ENCODE measurements at regions not wholly inside any gene's neighbourhood (a gene's known extent, or its start where the extent isn't known, plus 50 kb on each side); places are given as distances from the start of the nearest gene placed in this dataset.

DNA sequence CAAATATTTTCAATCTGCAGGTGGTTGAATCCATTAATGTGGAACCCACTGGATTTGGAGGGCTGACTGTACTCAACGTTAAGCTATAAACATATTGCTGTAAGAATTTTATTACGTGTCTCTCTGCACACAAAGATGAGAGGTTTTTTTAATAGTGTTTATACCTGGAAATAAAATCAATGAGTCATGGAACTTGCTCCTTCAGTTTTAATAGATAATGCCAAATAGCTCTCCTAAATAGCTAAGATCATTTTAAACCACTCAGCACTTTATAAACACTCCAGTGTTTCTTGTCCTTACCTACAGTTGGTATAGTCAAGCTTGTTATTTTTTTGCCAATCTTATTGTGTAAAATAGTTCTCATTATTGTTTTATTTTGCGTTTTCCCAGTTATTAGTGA is 455.6 kb upstream of the FZD8 start:
- no peaks in the 10 kb centered on the region for H3K79me2 ChIP-seq (ENCODE audit: insufficient read depth, low read length)
- H3K36me3 Mint-ChIP-seq, result no peaks in the 10 kb centered on the region
- H3K9ac ChIP-seq (ENCODE audit: insufficient read depth, low read length, poor library complexity, severe bottlenecking), result no peak overlapping the region
- DNase-seq, result no peak
- no peak overlapping the region for H3K27ac ChIP-seq (ENCODE audit: low read depth in 1 of 2, low read length in 2 of 2)
- peaks cover 0 to 13% (median 6%) of the 10 kb centered on the region in 7 donors for H3K9me3 Mint-ChIP-seq
- no peaks in the 10 kb centered on the region for H3K27me3 ChIP-seq (ENCODE audit: control insufficient read depth in 2 of 2, insufficient read depth in 2 of 2, low read length in 2 of 2)
- no peak overlapping the region for H3K27ac Mint-ChIP-seq
- H3K4me3 ChIP-seq (replicated peaks in 1 of 3; ENCODE audit: low read depth in 2 of 3, low read length in 3 of 3), result no peak overlapping the region
- no peaks in the 10 kb centered on the region for H3K4me1 ChIP-seq (ENCODE audit: control insufficient read depth in 1 of 2, insufficient read depth in 2 of 2, low read length in 2 of 2)
- no peaks in the 10 kb centered on the region for H4K20me1 ChIP-seq (ENCODE audit: insufficient read depth, low read length)
- H3K4me2 ChIP-seq (replicated peaks; ENCODE audit: extremely low read depth, low read length, poor library complexity, severe bottlenecking), result no peak overlapping the region
- no peaks in the 10 kb centered on the region for H3K36me3 ChIP-seq (replicated peaks in 1 of 2; ENCODE audit: control insufficient read depth in 1 of 2, insufficient read depth in 2 of 2, low read length in 2 of 2)
- no peaks in the 10 kb centered on the region for H3K27me3 Mint-ChIP-seq (ENCODE audit: low read depth in 3 of 3)
- intact Hi-C loops (cut with micrococcal nuclease), result no loop called here
- peaks cover 0 to 9% of the 10 kb centered on the region in 2 donors for H3K9me3 ChIP-seq (replicated peaks in 1 of 2; ENCODE audit: control insufficient read depth in 1 of 2, insufficient read depth in 1 of 2, low read length in 2 of 2)
- H2AFZ ChIP-seq (ENCODE audit: insufficient read depth, low read depth, low read length, poor library complexity, severe bottlenecking), result no peak overlapping the region
- no CpG with 5 or more reads among the region's 3 CpGs for WGBS (ENCODE audit: insufficient coverage)
- H3K4me1 Mint-ChIP-seq, result no peaks in the 10 kb centered on the region
- TF ChIP-seq, protein P1, sequence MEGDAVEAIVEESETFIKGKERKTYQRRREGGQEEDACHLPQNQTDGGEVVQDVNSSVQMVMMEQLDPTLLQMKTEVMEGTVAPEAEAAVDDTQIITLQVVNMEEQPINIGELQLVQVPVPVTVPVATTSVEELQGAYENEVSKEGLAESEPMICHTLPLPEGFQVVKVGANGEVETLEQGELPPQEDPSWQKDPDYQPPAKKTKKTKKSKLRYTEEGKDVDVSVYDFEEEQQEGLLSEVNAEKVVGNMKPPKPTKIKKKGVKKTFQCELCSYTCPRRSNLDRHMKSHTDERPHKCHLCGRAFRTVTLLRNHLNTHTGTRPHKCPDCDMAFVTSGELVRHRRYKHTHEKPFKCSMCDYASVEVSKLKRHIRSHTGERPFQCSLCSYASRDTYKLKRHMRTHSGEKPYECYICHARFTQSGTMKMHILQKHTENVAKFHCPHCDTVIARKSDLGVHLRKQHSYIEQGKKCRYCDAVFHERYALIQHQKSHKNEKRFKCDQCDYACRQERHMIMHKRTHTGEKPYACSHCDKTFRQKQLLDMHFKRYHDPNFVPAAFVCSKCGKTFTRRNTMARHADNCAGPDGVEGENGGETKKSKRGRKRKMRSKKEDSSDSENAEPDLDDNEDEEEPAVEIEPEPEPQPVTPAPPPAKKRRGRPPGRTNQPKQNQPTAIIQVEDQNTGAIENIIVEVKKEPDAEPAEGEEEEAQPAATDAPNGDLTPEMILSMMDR (IDR thresholded peaks at IDR 0.05), result no peak
- no peak overlapping the region for H3K4me3 Mint-ChIP-seq

DNA sequence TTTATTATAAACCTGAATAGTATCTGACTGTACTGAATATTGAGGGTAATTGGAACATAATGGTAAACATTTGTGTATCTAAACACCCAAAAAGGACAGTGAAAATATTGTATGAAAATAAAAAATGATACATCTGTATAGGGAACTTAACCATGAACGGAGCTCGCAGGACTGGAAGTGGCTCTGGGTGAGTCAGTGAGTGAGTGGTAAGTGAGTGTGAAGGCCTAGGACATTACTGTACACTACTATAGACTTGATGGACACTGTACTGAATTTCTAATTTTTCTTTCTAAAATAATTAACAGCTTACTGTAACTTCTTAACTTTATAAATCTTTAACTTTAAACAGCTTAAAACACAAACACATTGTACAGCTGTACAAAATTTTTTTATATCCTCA is 454.5 kb upstream of the FZD8 start:
- no peaks in the 10 kb centered on the region for H3K27me3 ChIP-seq (ENCODE audit: control insufficient read depth in 2 of 2, insufficient read depth in 2 of 2, low read length in 2 of 2)
- no peak overlapping the region for H3K27ac ChIP-seq (ENCODE audit: low read depth in 1 of 2, low read length in 2 of 2)
- no peaks in the 10 kb centered on the region for H3K27me3 Mint-ChIP-seq (ENCODE audit: low read depth in 3 of 3)
- peaks cover 0 to 18% (median 6%) of the 10 kb centered on the region in 7 donors for H3K9me3 Mint-ChIP-seq
- no peak overlapping the region for H3K4me3 Mint-ChIP-seq
- no peak overlapping the region for H3K4me3 ChIP-seq (replicated peaks in 1 of 3; ENCODE audit: low read depth in 2 of 3, low read length in 3 of 3)
- H3K36me3 Mint-ChIP-seq, result no peaks in the 10 kb centered on the region
- no peak overlapping the region for H3K4me2 ChIP-seq (replicated peaks; ENCODE audit: extremely low read depth, low read length, poor library complexity, severe bottlenecking)
- no peaks in the 10 kb centered on the region for H3K36me3 ChIP-seq (replicated peaks in 1 of 2; ENCODE audit: control insufficient read depth in 1 of 2, insufficient read depth in 2 of 2, low read length in 2 of 2)
- DNase-seq, result no peak
- intact Hi-C loops (cut with micrococcal nuclease), result no loop called here
- peaks cover 0 to 9% of the 10 kb centered on the region in 2 donors for H3K9me3 ChIP-seq (replicated peaks in 1 of 2; ENCODE audit: control insufficient read depth in 1 of 2, insufficient read depth in 1 of 2, low read length in 2 of 2)
- H2AFZ ChIP-seq (ENCODE audit: insufficient read depth, low read depth, low read length, poor library complexity, severe bottlenecking), result no peak overlapping the region
- no peak overlapping the region for H3K27ac Mint-ChIP-seq
- H4K20me1 ChIP-seq (ENCODE audit: insufficient read depth, low read length), result no peaks in the 10 kb centered on the region
- TF ChIP-seq, protein P1 (IDR thresholded peaks at IDR 0.05), result no peak
- no peaks in the 10 kb centered on the region for H3K4me1 ChIP-seq (ENCODE audit: control insufficient read depth in 1 of 2, insufficient read depth in 2 of 2, low read length in 2 of 2)
- H3K4me1 Mint-ChIP-seq, result no peaks in the 10 kb centered on the region
- no peak overlapping the region for H3K9ac ChIP-seq (ENCODE audit: insufficient read depth, low read length, poor library complexity, severe bottlenecking)
- H3K79me2 ChIP-seq (ENCODE audit: insufficient read depth, low read length), result no peaks in the 10 kb centered on the region
- no CpG with 5 or more reads among the region's 2 CpGs for WGBS (ENCODE audit: insufficient coverage)
